Fibroblast of gingiva (primary cell): ENCODE measurements at regions not wholly inside any gene's neighbourhood (a gene's known extent, or its start where the extent isn't known, plus 50 kb on each side); places are given as distances from the start of the nearest gene placed in this dataset.

Source experiments
- DNase-seq: peaks from one replicate; pipeline ENCODE4 v3.0.0-alpha.2; 2011; ENCODE audit warnings: low read depth

GRCh38 chr6:68391953-68392352 lies 243.1 kb upstream of the ADGRB3 start:
- DNase-seq: no peak

GRCh38 chr6:68372991-68373390 lies 262.1 kb upstream of the ADGRB3 start:
- no peak for DNase-seq

- DNase-seq: no peak
These were observed 266.2 kb upstream of the ADGRB3 start for GRCh38 chr6:68368845-68369244.

DNA sequence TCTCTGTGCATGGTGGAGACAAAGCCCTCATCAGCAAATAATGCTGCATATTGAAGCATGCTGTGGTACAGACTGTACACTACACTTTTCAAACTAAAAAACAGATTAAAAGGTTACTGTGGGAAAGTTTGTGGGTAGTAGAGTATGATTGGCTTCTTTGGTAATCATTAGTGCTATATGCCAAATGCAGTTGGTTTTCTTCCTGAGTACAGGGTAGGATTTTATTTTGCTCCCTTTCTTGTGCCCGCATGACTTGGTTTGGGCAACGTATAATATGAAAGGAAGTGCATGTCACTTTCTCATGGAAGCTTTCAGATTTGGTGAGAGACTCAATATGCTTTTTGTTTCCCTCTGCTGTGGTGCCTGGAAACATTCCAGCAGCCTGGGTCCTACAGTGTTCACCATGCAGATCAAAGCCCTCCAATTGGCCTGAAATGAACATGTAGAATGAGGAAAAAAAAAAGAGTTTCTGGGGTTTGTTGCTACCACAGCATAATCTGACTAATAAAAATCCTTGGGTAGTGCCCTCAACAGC lies 270.7 kb upstream of the ADGRB3 start:
- no peak for DNase-seq

GRCh38 chr6:68343901-68344300 lies 291.2 kb upstream of the ADGRB3 start:
- no peak for DNase-seq

- no peak for DNase-seq
These were observed 292.8 kb upstream of the ADGRB3 start for GRCh38 chr6:68342286-68342685.

- no peak for DNase-seq
These were observed 295.5 kb upstream of the ADGRB3 start for GRCh38 chr6:68339488-68340131.

- DNase-seq: no peak
These were observed 301.6 kb upstream of the ADGRB3 start for GRCh38 chr6:68333442-68333841.

DNA sequence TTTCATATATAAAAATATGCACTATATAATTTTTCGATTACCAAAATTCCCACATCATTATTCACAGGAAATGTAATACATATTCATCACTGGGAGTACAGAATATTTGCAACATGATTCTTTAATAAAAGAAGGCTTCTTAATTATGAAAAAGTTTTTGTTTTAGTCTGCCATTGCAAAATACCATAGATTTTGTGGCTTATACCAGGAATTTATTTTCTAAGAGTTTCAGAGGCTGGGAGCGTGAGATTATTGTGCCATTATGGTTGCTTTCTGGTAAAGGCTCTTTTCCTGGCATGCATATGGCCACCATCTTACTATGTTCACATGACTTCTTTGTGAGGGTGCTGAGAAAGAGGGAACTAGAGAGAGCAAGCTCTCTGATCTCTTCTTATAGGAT lies 306.9 kb upstream of the ADGRB3 start:
- no peak for DNase-seq

- no peak for DNase-seq
These were observed 308.3 kb upstream of the ADGRB3 start for GRCh38 chr6:68326762-68327161.

GRCh38 chr6:68317366-68317765 lies 317.7 kb upstream of the ADGRB3 start:
- DNase-seq: no peak

DNA sequence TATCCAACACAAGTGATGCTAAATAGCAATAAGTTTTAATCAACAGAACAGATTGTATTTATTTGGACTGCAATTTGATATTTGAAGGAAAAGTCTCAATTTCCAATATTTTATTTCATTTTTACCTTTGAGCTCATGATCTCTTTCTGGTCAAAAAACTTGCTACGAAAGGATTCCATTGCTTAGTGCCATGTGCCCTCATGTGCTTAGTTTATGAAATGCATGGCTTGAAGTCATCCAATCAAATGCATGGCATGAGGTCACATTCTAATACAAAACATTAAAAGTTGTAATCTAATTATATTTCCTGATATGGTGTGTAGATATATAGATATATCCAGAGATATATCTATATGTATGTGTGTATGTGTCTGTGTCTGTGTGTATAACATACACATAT lies 321.2 kb upstream of the ADGRB3 start:
- DNase-seq: no peak

GRCh38 chr6:68307301-68307700 lies 327.8 kb upstream of the ADGRB3 start:
- DNase-seq: no peak

DNA sequence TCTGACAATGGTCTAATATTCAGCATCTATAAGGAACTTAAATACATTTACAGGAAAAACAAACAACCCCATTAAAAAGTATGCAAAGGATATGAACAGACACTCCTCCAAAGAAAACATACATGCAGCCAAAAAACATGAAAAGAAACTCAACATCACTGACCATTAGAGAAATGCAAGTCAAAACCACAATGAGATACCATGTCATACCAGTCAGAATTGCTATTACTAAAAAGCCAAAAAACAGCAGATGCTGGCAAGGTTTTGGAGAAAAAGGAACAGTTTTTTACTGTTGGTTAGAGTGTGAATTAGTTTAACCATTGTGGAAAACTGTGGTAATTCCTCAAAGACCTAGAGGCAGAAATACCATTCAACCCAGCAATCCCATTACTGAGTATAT lies 339.0 kb upstream of the ADGRB3 start:
- no peak for DNase-seq

- DNase-seq: no peak
These were observed 352.4 kb upstream of the ADGRB3 start for GRCh38 chr6:68282646-68283045.

GRCh38 chr6:68279793-68280557 lies 355.1 kb upstream of the ADGRB3 start:
- DNase-seq: no peak

GRCh38 chr6:68273297-68273696 lies 361.8 kb upstream of the ADGRB3 start:
- no peak for DNase-seq

- DNase-seq: no peak
These were observed 378.7 kb upstream of the ADGRB3 start for GRCh38 chr6:68256391-68256790.

DNA sequence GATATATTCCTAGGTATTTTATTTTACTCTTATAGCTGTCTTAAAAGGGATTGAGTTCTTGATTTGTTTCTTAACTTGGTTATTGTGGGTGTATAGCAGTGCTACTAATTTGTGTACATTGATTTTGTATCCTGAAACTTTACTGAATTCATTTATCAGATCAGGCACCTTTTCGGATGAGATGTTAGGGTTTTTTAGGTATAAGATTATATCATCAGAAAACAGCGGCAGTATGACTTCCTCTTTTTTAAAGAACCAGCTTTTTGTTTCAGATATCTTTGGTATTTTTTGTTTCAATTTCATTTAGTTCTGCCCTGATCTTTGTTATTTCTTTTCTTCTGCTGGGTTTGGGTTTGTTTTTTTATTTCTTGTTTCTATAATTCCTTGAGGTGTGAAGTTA lies 382.4 kb upstream of the ADGRB3 start:
- DNase-seq: no peak

GRCh38 chr6:68247782-68248181 lies 387.3 kb upstream of the ADGRB3 start:
- DNase-seq: no peak

DNA sequence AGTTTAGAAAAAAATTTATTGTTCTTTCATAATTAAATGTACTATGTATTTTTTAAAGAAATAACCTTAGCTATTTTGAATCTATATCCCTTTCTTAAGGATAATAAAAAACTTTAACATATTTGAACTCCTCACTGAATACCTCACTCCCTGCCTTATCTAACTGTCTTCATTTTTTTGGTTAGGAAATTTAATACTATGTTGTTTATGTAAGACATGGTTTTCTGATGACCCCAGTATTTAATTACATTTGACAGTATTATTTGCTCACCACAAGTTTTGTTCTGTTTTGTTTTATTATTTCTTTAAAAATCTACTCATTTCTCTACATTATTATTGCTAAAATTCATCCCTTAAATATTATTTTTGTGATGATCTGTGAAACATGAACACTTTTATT lies 394.4 kb upstream of the ADGRB3 start:
- DNase-seq: no peak

DNA sequence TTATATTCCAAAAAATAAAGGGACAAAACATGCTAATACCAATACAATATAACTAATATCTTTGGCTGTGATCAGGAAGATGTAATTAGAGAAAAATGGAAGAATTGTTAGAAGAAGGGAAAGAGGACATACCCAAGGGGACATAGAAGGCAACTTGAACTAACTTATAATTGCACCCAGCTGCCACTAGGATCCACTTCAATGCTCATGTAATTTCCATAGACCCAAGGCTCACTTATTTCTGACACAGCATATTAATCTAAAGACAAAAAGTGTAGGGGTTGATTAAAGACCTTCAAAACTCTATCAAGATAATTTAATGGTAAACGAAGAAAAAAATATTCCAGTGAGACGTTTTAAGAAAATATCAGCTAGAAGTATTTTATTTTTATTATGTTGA lies 396.0 kb upstream of the ADGRB3 start:
- no peak for DNase-seq

- no peak for DNase-seq
These were observed 396.9 kb upstream of the ADGRB3 start for GRCh38 chr6:68238097-68238601.
